ENCODE measurements at regions not wholly inside any gene's neighbourhood (a gene's known extent, or its start where the extent isn't known, plus 50 kb on each side); places are given as distances from the start of the nearest gene placed in this dataset.
"Not testable (repeated sequence)": the region's sequence is repeated elsewhere in the genome, so short reads cannot be mapped to it uniquely, and the experiment has no call there.

GRCh38 chr7:4319280-4319679 is 362.8 kb upstream of the FOXK1 start:
- DNase-seq: no peak

- no peak for DNase-seq
These were observed 356.4 kb upstream of the FOXK1 start for GRCh38 chr7:4325732-4326131.

- no peak for DNase-seq
These were observed 350.4 kb upstream of the FOXK1 start for GRCh38 chr7:4331711-4332110.

GRCh38 chr7:4338556-4338955 is 343.5 kb upstream of the FOXK1 start:
- DNase-seq: no peak

GRCh38 chr7:4343272-4344247 is 338.5 kb upstream of the FOXK1 start:
- DNase-seq: no peak

GRCh38 chr7:4345004-4345403 is 337.1 kb upstream of the FOXK1 start:
- no peak for DNase-seq

- DNase-seq: no peak
These were observed 330.0 kb upstream of the FOXK1 start for GRCh38 chr7:4352069-4352468.

- no peak for DNase-seq
These were observed 320.3 kb upstream of the FOXK1 start for GRCh38 chr7:4361774-4362173.

GRCh38 chr7:4383584-4383983 is 298.5 kb upstream of the FOXK1 start:
- no peak for DNase-seq

GRCh38 chr7:4386190-4386589 is 295.9 kb upstream of the FOXK1 start:
- DNase-seq: no peak

- DNase-seq: not testable (repeated sequence)
These were observed 291.0 kb upstream of the FOXK1 start for GRCh38 chr7:4391103-4391502.

GRCh38 chr7:4394736-4395135 is 287.4 kb upstream of the FOXK1 start:
- no peak for DNase-seq

- DNase-seq: no peak
These were observed 283.0 kb upstream of the FOXK1 start for GRCh38 chr7:4399121-4399520.

- no peak for DNase-seq
These were observed 282.5 kb upstream of the FOXK1 start for GRCh38 chr7:4399596-4399995.

GRCh38 chr7:4406288-4407058 is 275.6 kb upstream of the FOXK1 start:
- no peak for DNase-seq

- no peak for DNase-seq
These were observed 272.1 kb upstream of the FOXK1 start for GRCh38 chr7:4409946-4410345.

- DNase-seq: no peak
These were observed 265.6 kb upstream of the FOXK1 start for GRCh38 chr7:4416396-4417056.

GRCh38 chr7:4428526-4428925 is 253.6 kb upstream of the FOXK1 start:
- no peak for DNase-seq

GRCh38 chr7:4430227-4430626 is 251.9 kb upstream of the FOXK1 start:
- no peak for DNase-seq

GRCh38 chr7:4434306-4434705 is 247.8 kb upstream of the FOXK1 start:
- DNase-seq: peak; percentile 20

GRCh38 chr7:4436361-4436895 is 245.7 kb upstream of the FOXK1 start:
- DNase-seq: no peak

- no peak for DNase-seq
These were observed 245.2 kb upstream of the FOXK1 start for GRCh38 chr7:4436936-4437335.

All from renal pelvis (tissue), 1 donor.